GM12878 (cell line): ENCODE measurements at regions not wholly inside any gene's neighbourhood (a gene's known extent, or its start where the extent isn't known, plus 50 kb on each side); places are given as distances from the start of the nearest gene placed in this dataset.

Source experiments
- ATAC-seq: fragments of 200-7000 bp; cut with Tn5 transposase; 3 replicates; pipeline ENCODE4 v1.9.1; 2020; ENCODE audit warnings: mild to moderate bottlenecking, moderate library complexity
- BruUV-seq: library from RNA; stranded (reverse); fragments of 400-500 nt; replicated peaks from 2 replicates; lab custom pipeline; 2021; lab: Mats Ljungman, UMichigan
- CTCF ChIA-PET: fragments of 300-600 bp; sonication (Branson Sonifier 250); formaldehyde crosslinking; extraction: SDS; loops from one replicate; lab custom pipeline; 2021; ENCODE audit warnings: inconsistent platforms; lab: Yijun Ruan, JAX
- POLR2A ChIA-PET: fragments of 350-600 bp; formaldehyde crosslinking; extraction: SDS; loops from one replicate; lab custom pipeline; 2021; ENCODE audit warnings: inconsistent platforms; lab: Charles Lee
- RAD21 ChIA-PET: fragments of 300-600 bp; sonication (Branson Sonifier 250); formaldehyde crosslinking; loops from one replicate; lab custom pipeline; 2023; ENCODE audit warnings: antibody characterized with exemption; ENCODE audit not compliant: unreplicated experiment; lab: Charles Lee
- SMC1A ChIA-PET: fragments of 300-600 bp; sonication (Branson Sonifier 250); formaldehyde crosslinking; loops from one replicate; lab custom pipeline; 2023; ENCODE audit not compliant: unreplicated experiment, uncharacterized antibody; lab: Charles Lee
- DNase-seq: peaks from one replicate; pipeline ENCODE4 v3.0.0-alpha.2; 2011; ENCODE audit warnings: low read depth, low spot score
- FAIRE-seq: peaks from 3 replicates; lab custom pipeline; 2011; peaks lifted over from hg19 to GRCh38; lab: Jason Lieb, UNC
- H2AFZ ChIP-seq: 2 replicates; pipeline ENCODE4 v1.6.0; 2011; ENCODE audit warnings: low read depth, low read length, control low read depth; ENCODE audit not compliant: control insufficient read depth
- H3K27ac ChIP-seq: 2 replicates; pipeline ENCODE4 v1.5.1; 2011; ENCODE audit warnings: control low read depth; ENCODE audit not compliant: control insufficient read depth, insufficient read depth
- H3K27me3 ChIP-seq, 2 experiments: replicated peaks in 1 of 2; 2 replicates each; pipeline versions ENCODE4 v1.6.0 to v1.6.1; 2011; ENCODE audit warnings: low read length in 1 of 2; ENCODE audit not compliant: control insufficient read depth in 2 of 2, insufficient read depth in 2 of 2
- H3K36me3 ChIP-seq, 2 experiments: 2 replicates each; pipeline ENCODE4 v1.5.1; 2011; ENCODE audit warnings: low read length in 1 of 2; ENCODE audit not compliant: control insufficient read depth in 2 of 2, insufficient read depth in 2 of 2
- H3K4me1 ChIP-seq: 2 replicates; pipeline ENCODE4 v1.6.1; 2011; ENCODE audit warnings: mild to moderate bottlenecking, low read length, moderate library complexity, mixed read lengths; ENCODE audit not compliant: control insufficient read depth, insufficient read depth
- H3K4me2 ChIP-seq: 2 replicates; pipeline ENCODE4 v1.6.0; 2011; ENCODE audit warnings: control low read depth; ENCODE audit not compliant: control insufficient read depth, insufficient read depth
- H3K4me3 ChIP-seq: fragments of 200-600 bp; sonication (generic); 2 replicates; pipeline ENCODE4 v1.5.1; 2016
- H3K79me2 ChIP-seq: 2 replicates; pipeline ENCODE4 v1.6.0; 2011; ENCODE audit warnings: low read length; ENCODE audit not compliant: control insufficient read depth, insufficient read depth
- H3K9ac ChIP-seq: 2 replicates; pipeline ENCODE4 v1.8.0; 2011; ENCODE audit warnings: low read length, control low read depth, mixed read lengths; ENCODE audit not compliant: control insufficient read depth, insufficient read depth
- H3K9me3 ChIP-seq: replicated peaks from 3 replicates; pipeline ENCODE4 v1.5.1; 2011; ENCODE audit warnings: mild to moderate bottlenecking, low read length; ENCODE audit not compliant: control insufficient read depth, insufficient read depth
- H4K20me1 ChIP-seq: 2 replicates; pipeline ENCODE4 v1.6.0; 2011; ENCODE audit not compliant: control insufficient read depth, insufficient read depth
- BCL11A ChIP-seq: IDR thresholded peaks from 2 replicates; pipeline ENCODE4 v1.6.1; 2011; ENCODE audit warnings: low read depth, low read length
- CBFB ChIP-seq: IDR thresholded peaks from 2 replicates; pipeline ENCODE4 v1.6.1; 2016; ENCODE audit warnings: antibody characterized with exemption, low read depth
- FOXM1 ChIP-seq: IDR thresholded peaks from 2 replicates; pipeline ENCODE4 v1.6.1; 2012; ENCODE audit warnings: low read depth, mild to moderate bottlenecking, inconsistent platforms, low read length, moderate library complexity
- HDAC6 ChIP-seq: fragments of 200-600 bp; sonication (generic); IDR thresholded peaks from one replicate; pipeline ENCODE4 v1.8.0; 2017; ENCODE audit warnings: antibody characterized with exemption; ENCODE audit not compliant: unreplicated experiment
- IKZF1 ChIP-seq: fragments of 450-650 bp; conservative IDR thresholded peaks from 2 replicates; pipeline ENCODE4 v1.6.1; 2017; ENCODE audit warnings: antibody characterized with exemption, mild to moderate bottlenecking
- NR2C1 ChIP-seq: fragments of 450-650 bp; IDR thresholded peaks from 2 replicates; pipeline ENCODE4 v1.6.1; 2017; ENCODE audit warnings: antibody characterized with exemption, mild to moderate bottlenecking, moderate library complexity
- NR2C2 ChIP-seq: IDR thresholded peaks from 2 replicates; pipeline ENCODE4 v1.6.1; 2011; ENCODE audit warnings: borderline replicate concordance, low read depth; ENCODE audit not compliant: control insufficient read depth, insufficient read length
- PAX5 ChIP-seq: IDR thresholded peaks from 2 replicates; pipeline ENCODE4 v1.6.1; 2011; ENCODE audit warnings: low read depth, low read length, borderline replicate concordance
- POLR2A ChIP-seq: IDR thresholded peaks from 2 replicates; pipeline ENCODE4 v1.6.1; 2011; ENCODE audit warnings: low read depth, mild to moderate bottlenecking, low read length
- PRDM15 ChIP-seq: fragments of 450-650 bp; formaldehyde crosslinking; IDR thresholded peaks from 2 replicates; pipeline ENCODE4 v1.4.0; 2020; ENCODE audit warnings: mild to moderate bottlenecking, moderate library complexity
- RB1 ChIP-seq: fragments of 450-650 bp; formaldehyde crosslinking; IDR thresholded peaks from 2 replicates; pipeline ENCODE4 v1.6.1; 2017; ENCODE audit warnings: mild to moderate bottlenecking, borderline replicate concordance
- RELB ChIP-seq: fragments of 450-650 bp; IDR thresholded peaks from 2 replicates; pipeline ENCODE4 v1.6.1; 2017; ENCODE audit warnings: low read depth, mild to moderate bottlenecking, moderate library complexity
- TAF1 ChIP-seq: IDR thresholded peaks from 2 replicates; pipeline ENCODE4 v1.6.1; 2011; ENCODE audit warnings: mild to moderate bottlenecking, low read depth, low read length, borderline replicate concordance
- in situ Hi-C: fragments of 300-500 bp; cut with MboI; formaldehyde crosslinking; loops from 9 replicates; pipeline ENCODE4 v1.14.3; 2018; ENCODE audit warnings: mixed read lengths
- intact Hi-C: fragments of 100-400 bp; cut with micrococcal nuclease; formaldehyde crosslinking; loops from one replicate; pipeline ENCODE4 v1.14.2; 2022; ENCODE audit not compliant: unreplicated experiment

GRCh38 chr12:81888106-81888740 lies 129.1 kb upstream of the PPFIA2 start:
- no peak for ATAC-seq
- ChIA-PET RAD21 (no interaction called here), SMC1A (interaction anchor here (1.1 kb wide), 1 partner anchor 28 kb away, joined by 3 read pairs; no protein-coding TSS in a partner anchor), CTCF (no interaction called here), POLR2A (no interaction called here)
- Histone ChIP-seq H3K9me3 (no peaks in the 10 kb centered on the region), H3K27ac (no peak overlapping the region), H3K36me3 (no peaks in the 10 kb centered on the region), H3K4me1 (no peaks in the 10 kb centered on the region), H3K27me3 (no peaks in the 10 kb centered on the region), H4K20me1 (no peaks in the 10 kb centered on the region), H3K9ac (no peak overlapping the region), H3K4me2 (no peak overlapping the region), H2AFZ (no peak overlapping the region), H3K79me2 (no peaks in the 10 kb centered on the region), H3K4me3 (no peak overlapping the region)
- TF ChIP-seq FOXM1 = no peak
- no peak for TF ChIP-seq NR2C1
- no peak for TF ChIP-seq POLR2A
- no peak for TF ChIP-seq NR2C2
- TF ChIP-seq RB1 = no peak
- no peak for TF ChIP-seq CBFB
- no peak for TF ChIP-seq HDAC6
- no peak for TF ChIP-seq PAX5
- no peak for TF ChIP-seq TAF1
- TF ChIP-seq PRDM15 (CRISPR knock-in tag) = no peak
- TF ChIP-seq IKZF1 = no peak
- no peak for TF ChIP-seq RELB
- TF ChIP-seq BCL11A = no peak
- FAIRE-seq = no peak
- no TSS peak for BruUV-seq
- intact Hi-C loops (no loop called here), in situ Hi-C loops (no loop called here)
- no peak for DNase-seq
